ENCODE measurements at regions not wholly inside any gene's neighbourhood (a gene's known extent, or its start where the extent isn't known, plus 50 kb on each side); places are given as distances from the start of the nearest gene placed in this dataset.

DNA sequence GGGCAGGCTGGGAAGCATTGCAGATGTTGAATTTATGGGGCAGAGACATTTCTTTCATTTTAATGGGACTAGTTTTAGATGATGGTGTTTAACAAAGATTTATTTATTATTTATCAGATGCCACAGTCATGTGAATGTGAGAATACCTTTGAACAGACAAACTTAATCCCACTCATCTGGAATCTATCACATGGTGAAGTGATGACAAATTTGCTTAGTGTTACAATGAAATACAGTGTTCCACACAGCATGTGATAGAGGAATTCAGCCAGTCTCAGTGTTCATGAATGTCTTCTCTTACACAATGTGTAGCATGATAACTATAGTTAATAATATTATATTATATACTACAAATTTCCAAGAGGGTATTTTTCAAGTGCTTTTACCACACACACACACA, 1361.7 kb upstream of the B3GALT2 start:
- TF ChIP-seq EP300 (IDR thresholded peaks at IDR 0.05) (no peak), CTCF (IDR thresholded peaks at IDR 0.05) (no peak)
